ENCODE measurements at regions not wholly inside any gene's neighbourhood (a gene's known extent, or its start where the extent isn't known, plus 50 kb on each side); places are given as distances from the start of the nearest gene placed in this dataset.
"Not testable (repeated sequence)": the region's sequence is repeated elsewhere in the genome, so short reads cannot be mapped to it uniquely, and the experiment has no call there.

DNA sequence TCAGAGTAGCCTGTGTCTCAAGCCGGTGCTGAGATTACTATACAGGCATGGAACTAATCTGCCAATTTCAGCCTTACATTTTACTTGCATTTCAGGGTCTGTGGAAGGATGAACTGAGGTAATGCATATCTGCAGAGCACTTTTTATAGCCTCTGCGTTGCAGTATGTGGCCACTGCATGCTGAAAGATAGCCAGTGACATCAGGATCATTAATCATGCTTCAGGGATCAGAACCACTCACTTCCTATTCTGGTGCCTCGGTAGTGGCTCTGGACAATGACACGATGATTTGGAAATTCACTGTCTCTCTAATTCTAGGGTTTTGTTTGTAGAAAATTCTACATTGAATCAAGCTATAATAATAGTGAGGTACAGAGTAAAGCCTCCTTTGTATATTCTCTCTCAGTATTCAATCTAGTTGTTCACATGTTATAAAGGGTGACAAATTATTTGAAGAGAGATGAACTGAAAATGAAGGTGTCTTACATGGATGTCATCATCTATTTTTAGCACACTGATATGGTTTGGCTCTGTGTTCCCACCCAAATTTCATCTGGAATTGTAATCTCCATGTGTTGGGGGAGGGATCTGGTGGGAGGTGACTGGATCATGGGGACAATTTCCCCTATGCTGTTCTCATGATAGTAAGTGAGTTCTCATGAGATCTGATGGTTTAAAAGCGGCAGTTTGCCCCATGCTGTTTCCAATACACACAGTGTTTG lies 554.3 kb upstream of the MIS18BP1 start:
- BruUV-seq (replicated peaks): no TSS peak
- ChIA-PET CTCF (no interaction called here), POLR2A (ENCODE audit: low non-redundant PET) (no interaction called here)
- Histone ChIP-seq H3K9me3 (ENCODE audit: low read depth, low read length, poor library complexity, severe bottlenecking) (no peaks in the 10 kb centered on the region), H3K36me3 (ENCODE audit: insufficient read depth, low read length, poor library complexity, severe bottlenecking) (no peaks in the 10 kb centered on the region), H3K27me3 (replicated peaks; ENCODE audit: insufficient read depth, low read depth, low read length, poor library complexity) (no peaks in the 10 kb centered on the region), H3K27ac (ENCODE audit: low read depth, low read length, poor library complexity, severe bottlenecking) (no peak overlapping the region), H3K4me3 (ENCODE audit: low read depth, low read length, poor library complexity, severe bottlenecking) (no peak overlapping the region), H3K4me1 (ENCODE audit: insufficient read depth, low read length, poor library complexity, severe bottlenecking) (no peaks in the 10 kb centered on the region)
- no peak for DNase-seq (ENCODE audit: low spot score)
- TF ChIP-seq EZH2 (IDR thresholded peaks at IDR 0.05; ENCODE audit: borderline replicate concordance, low read depth, low read length, poor library complexity, severe bottlenecking): no peak
- TF ChIP-seq, protein P1, sequence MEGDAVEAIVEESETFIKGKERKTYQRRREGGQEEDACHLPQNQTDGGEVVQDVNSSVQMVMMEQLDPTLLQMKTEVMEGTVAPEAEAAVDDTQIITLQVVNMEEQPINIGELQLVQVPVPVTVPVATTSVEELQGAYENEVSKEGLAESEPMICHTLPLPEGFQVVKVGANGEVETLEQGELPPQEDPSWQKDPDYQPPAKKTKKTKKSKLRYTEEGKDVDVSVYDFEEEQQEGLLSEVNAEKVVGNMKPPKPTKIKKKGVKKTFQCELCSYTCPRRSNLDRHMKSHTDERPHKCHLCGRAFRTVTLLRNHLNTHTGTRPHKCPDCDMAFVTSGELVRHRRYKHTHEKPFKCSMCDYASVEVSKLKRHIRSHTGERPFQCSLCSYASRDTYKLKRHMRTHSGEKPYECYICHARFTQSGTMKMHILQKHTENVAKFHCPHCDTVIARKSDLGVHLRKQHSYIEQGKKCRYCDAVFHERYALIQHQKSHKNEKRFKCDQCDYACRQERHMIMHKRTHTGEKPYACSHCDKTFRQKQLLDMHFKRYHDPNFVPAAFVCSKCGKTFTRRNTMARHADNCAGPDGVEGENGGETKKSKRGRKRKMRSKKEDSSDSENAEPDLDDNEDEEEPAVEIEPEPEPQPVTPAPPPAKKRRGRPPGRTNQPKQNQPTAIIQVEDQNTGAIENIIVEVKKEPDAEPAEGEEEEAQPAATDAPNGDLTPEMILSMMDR (conservative IDR thresholded peaks at IDR 0.05; ENCODE audit: low read depth, low read length): no peak
- intact Hi-C loops (cut with micrococcal nuclease; ENCODE audit: unreplicated experiment): no loop called here

DNA sequence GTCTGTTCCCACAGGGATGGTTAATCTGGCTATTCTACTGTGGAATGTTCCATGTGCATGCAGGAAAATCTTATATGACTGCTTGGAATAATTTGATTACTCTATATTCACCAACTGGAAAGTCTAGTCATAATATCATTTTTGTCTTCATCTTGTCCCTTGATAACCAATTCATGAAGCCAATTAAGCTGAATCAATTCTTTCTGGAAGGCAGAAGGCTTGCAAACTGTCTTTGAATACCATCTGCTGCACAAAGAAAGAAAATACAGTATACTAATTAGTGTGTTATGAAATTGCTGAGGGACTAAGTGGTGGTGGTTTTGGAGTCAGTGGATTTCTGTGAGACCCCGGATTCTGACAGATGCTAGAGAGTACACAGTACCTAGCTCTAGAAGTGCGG lies 546.5 kb upstream of the MIS18BP1 start:
- TF ChIP-seq, protein P1 (conservative IDR thresholded peaks at IDR 0.05; ENCODE audit: low read depth, low read length): no peak

DNA sequence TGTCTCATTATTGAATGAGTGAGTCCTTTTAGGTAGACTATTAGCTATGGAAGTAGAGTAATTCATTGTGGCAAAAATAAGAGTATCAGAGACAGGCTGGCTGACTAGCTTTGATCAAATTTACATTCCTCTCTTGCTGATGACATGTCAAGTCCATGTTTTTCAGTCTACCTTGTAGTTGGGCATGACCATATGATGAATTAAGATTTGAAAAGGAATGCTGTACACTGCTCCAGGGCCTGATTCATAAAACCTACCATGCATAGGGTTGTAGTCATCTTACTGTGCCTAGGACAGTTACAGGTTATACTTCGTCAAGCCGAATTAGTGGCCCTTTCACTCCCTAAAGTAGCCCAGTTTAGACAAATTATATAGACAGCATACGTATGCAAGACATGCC lies 545.7 kb upstream of the MIS18BP1 start:
- no peak overlapping the region for H3K27ac ChIP-seq (ENCODE audit: low read depth, low read length, poor library complexity, severe bottlenecking)
- DNase-seq (ENCODE audit: low spot score): no peak
- ChIA-PET CTCF (no interaction called here), POLR2A (ENCODE audit: low non-redundant PET) (no interaction called here)
- no peak overlapping the region for H3K4me3 ChIP-seq (ENCODE audit: low read depth, low read length, poor library complexity, severe bottlenecking)
- H3K27me3 ChIP-seq (replicated peaks; ENCODE audit: insufficient read depth, low read depth, low read length, poor library complexity): no peaks in the 10 kb centered on the region
- BruUV-seq (replicated peaks): no TSS peak
- H3K4me1 ChIP-seq (ENCODE audit: insufficient read depth, low read length, poor library complexity, severe bottlenecking): no peaks in the 10 kb centered on the region
- TF ChIP-seq EZH2 (IDR thresholded peaks at IDR 0.05; ENCODE audit: borderline replicate concordance, low read depth, low read length, poor library complexity, severe bottlenecking): no peak
- TF ChIP-seq, protein P1 (conservative IDR thresholded peaks at IDR 0.05; ENCODE audit: low read depth, low read length): no peak
- no peaks in the 10 kb centered on the region for H3K9me3 ChIP-seq (ENCODE audit: low read depth, low read length, poor library complexity, severe bottlenecking)
- intact Hi-C loops (cut with micrococcal nuclease; ENCODE audit: unreplicated experiment): no loop called here
- H3K36me3 ChIP-seq (ENCODE audit: insufficient read depth, low read length, poor library complexity, severe bottlenecking): no peaks in the 10 kb centered on the region

More for the DNA sequence above, 546.5 kb upstream of the MIS18BP1 start:
- no peak for DNase-seq (ENCODE audit: low spot score)
- Histone ChIP-seq H3K27me3 (replicated peaks; ENCODE audit: insufficient read depth, low read depth, low read length, poor library complexity) (no peaks in the 10 kb centered on the region), H3K9me3 (ENCODE audit: low read depth, low read length, poor library complexity, severe bottlenecking) (no peaks in the 10 kb centered on the region), H3K36me3 (ENCODE audit: insufficient read depth, low read length, poor library complexity, severe bottlenecking) (no peaks in the 10 kb centered on the region), H3K27ac (ENCODE audit: low read depth, low read length, poor library complexity, severe bottlenecking) (no peak overlapping the region), H3K4me3 (ENCODE audit: low read depth, low read length, poor library complexity, severe bottlenecking) (no peak overlapping the region), H3K4me1 (ENCODE audit: insufficient read depth, low read length, poor library complexity, severe bottlenecking) (no peaks in the 10 kb centered on the region)
- intact Hi-C loops (cut with micrococcal nuclease; ENCODE audit: unreplicated experiment): no loop called here
- ChIA-PET CTCF (no interaction called here), POLR2A (ENCODE audit: low non-redundant PET) (no interaction called here)
- no TSS peak for BruUV-seq (replicated peaks)

DNA sequence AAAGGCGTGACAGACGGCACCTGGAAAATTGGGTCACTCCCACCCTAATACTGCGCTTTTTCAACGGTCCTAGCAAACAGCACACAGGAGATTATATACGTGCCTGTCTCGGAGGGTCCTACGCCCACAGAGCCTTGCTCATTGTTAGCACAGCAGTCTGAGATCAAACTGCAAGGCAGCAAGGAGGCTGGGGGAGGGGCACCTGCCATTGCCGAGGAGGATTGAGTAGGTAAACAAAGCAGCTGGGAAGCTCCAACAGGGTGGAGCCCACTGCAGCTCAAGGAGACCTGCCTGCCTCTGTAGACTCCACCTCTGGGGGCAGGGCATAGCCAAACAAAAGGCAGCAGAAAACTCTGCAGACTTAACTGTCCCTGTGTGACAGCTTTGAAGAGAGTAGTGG lies 543.0 kb upstream of the MIS18BP1 start:
- H3K27me3 ChIP-seq (replicated peaks; ENCODE audit: insufficient read depth, low read depth, low read length, poor library complexity); POLR2A ChIA-PET (ENCODE audit: low non-redundant PET); H3K9me3 ChIP-seq (ENCODE audit: low read depth, low read length, poor library complexity, severe bottlenecking); H3K27ac ChIP-seq (ENCODE audit: low read depth, low read length, poor library complexity, severe bottlenecking); BruUV-seq (replicated peaks); CTCF ChIA-PET; H3K36me3 ChIP-seq (ENCODE audit: insufficient read depth, low read length, poor library complexity, severe bottlenecking); H3K4me1 ChIP-seq (ENCODE audit: insufficient read depth, low read length, poor library complexity, severe bottlenecking); intact Hi-C loops (cut with micrococcal nuclease; ENCODE audit: unreplicated experiment); H3K4me3 ChIP-seq (ENCODE audit: low read depth, low read length, poor library complexity, severe bottlenecking); DNase-seq (ENCODE audit: low spot score): not testable (repeated sequence)

Measured in A673 (cell line).